A673 (cell line): ENCODE measurements at regions not wholly inside any gene's neighbourhood (a gene's known extent, or its start where the extent isn't known, plus 50 kb on each side); places are given as distances from the start of the nearest gene placed in this dataset.

Experiments
- CTCF ChIP-seq: fragments of 300-800, 200-600 bp; sonication (generic); conservative IDR thresholded peaks from 2 replicates; pipeline ENCODE4 v1.5.1; 2017; ENCODE audit warnings: low read depth, mild to moderate bottlenecking, antibody characterized with exemption, low read length, moderate library complexity, mixed read lengths
- EZH2 ChIP-seq: fragments of 200-600 bp; sonication (generic); IDR thresholded peaks from 2 replicates; pipeline ENCODE4 v1.6.1; 2017; ENCODE audit warnings: borderline replicate concordance, low read depth, mild to moderate bottlenecking, mixed read lengths, antibody characterized with exemption, low read length; ENCODE audit not compliant: poor library complexity, severe bottlenecking

GRCh38 chr13:104510422-104510821 lies 1444.2 kb upstream of the SLC10A2 start:
- no peak for TF ChIP-seq CTCF
- no peak for TF ChIP-seq EZH2
